IPS DF 4.7 (cell line): ENCODE measurements at regions not wholly inside any gene's neighbourhood (a gene's known extent, or its start where the extent isn't known, plus 50 kb on each side); places are given as distances from the start of the nearest gene placed in this dataset.
"Not testable (repeated sequence)": the region's sequence is repeated elsewhere in the genome, so short reads cannot be mapped to it uniquely, and the experiment has no call there.

ENCODE experiments used
- DNase-seq: peaks from one replicate; pipeline ENCODE4 v3.0.0-alpha.2; 2013; ENCODE audit warnings: low spot score; ENCODE audit errors: extremely low read depth

GRCh38 chr7:12827219-12827821 lies 139.9 kb downstream of the ARL4A start:
- DNase-seq: no peak

- DNase-seq: no peak
Observed at GRCh38 chr7:12827920-12828319, 140.5 kb downstream of the ARL4A start.

- no peak for DNase-seq
Observed at GRCh38 chr7:12831024-12831423, 143.6 kb downstream of the ARL4A start.

- DNase-seq: no peak
Observed at GRCh38 chr7:12833829-12834228, 146.4 kb downstream of the ARL4A start.

DNA sequence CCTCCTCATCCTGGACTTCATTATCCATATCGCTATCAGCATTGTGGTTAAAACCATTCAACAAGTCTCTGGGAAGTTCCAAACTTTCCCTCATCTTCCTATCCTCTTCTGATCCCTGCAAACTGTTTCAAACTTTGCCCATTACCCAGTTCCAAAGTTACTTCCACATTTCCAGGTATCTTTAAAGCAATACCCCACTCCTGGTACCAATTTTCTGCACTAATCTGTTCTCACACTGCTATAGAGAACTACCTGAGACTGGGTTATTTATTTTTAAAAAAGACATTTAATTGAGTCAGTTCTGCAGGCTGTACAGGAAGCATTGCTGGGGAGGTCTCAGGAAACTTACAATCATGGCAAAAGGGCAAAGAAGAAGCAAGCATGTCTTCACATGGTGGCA lies 147.3 kb downstream of the ARL4A start:
- DNase-seq: no peak

- no peak for DNase-seq
Observed at GRCh38 chr7:12839508-12840153, 152.2 kb downstream of the ARL4A start.

GRCh38 chr7:12844732-12845131 lies 157.3 kb downstream of the ARL4A start:
- not testable (repeated sequence) for DNase-seq

GRCh38 chr7:12847001-12847400 lies 159.6 kb downstream of the ARL4A start:
- no peak for DNase-seq

- no peak for DNase-seq
Observed at GRCh38 chr7:12851142-12851541, 163.7 kb downstream of the ARL4A start.

- no peak for DNase-seq
Observed at GRCh38 chr7:12851841-12852240, 164.4 kb downstream of the ARL4A start.

DNA sequence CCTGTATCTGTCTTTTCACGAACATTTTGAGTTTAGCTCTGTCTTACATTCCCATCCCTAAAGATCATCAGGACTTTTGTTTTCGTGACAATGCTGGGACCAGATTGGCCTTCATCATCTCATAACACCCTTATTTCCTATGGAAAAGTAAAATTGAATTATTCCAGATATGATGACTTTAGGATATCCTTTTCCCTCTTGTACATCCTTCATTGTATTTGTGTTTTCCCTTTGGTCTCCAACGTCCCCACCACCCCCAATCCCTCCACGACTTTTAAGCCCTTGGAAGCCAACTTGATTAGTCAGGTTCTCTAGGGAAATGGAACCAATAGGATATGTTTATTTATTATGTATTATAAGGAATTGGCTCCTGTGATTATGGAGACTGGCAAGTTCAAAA lies 167.6 kb downstream of the ARL4A start:
- DNase-seq: no peak

DNA sequence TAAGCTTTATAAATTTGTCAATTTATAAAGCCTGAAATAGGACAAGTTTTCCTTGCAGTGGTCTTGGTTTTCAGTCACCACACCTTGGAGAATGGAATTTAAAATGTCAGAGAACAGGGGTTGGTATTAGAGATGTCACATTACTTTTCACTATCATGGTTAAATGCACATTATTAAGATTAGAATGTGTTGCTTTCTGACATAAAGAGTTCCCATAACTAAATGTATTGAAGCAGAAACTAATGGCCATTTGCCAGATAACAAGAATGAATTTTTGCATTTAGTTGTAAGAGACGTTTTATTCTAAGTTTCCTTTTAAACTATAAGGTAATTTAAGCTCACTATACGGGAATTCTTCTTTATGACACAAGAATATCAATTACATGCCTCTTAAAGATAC lies 172.3 kb downstream of the ARL4A start:
- DNase-seq: no peak

DNA sequence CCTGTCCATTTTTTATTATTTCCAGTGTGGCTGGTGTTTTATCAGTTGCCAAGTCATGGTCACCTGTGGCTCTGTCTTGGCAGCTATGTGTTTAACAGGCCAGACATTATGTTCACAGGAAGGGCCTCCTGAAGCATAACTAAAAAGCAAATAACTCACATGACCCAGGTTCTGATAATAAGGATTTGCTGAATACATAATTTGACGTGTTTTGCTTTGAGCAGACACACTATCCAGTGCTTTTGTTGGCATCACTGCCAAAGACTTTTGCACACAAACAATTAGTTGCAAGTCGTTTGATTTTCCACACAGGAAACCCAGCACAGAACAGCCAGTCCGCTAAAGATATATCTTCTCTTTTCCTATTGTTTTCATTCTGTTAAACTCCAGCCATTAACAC lies 173.6 kb downstream of the ARL4A start:
- no peak for DNase-seq

DNA sequence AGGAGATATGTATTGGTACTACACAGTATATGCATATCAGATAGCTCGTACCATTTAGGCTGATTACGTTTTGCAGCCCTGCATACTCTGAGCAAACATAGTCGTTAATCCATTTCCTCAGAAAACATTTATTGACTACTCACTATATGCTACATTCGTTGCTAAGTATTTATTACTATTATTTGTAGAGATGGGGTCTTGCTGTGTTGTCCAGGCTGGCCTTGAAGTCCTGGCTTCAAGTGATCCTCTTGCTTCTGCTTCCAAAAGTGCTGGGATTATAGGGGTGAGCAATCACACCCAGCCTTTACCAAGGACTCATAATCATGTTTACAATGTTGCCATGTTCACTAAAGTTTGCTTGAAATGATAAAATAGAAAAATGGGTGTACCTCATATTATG lies 174.7 kb downstream of the ARL4A start:
- no peak for DNase-seq

GRCh38 chr7:12864470-12865046 lies 177.1 kb downstream of the ARL4A start:
- no peak for DNase-seq

GRCh38 chr7:12865593-12865992 lies 178.2 kb downstream of the ARL4A start:
- DNase-seq: no peak

- DNase-seq: no peak
Observed at GRCh38 chr7:12866207-12866606, 178.8 kb downstream of the ARL4A start.

DNA sequence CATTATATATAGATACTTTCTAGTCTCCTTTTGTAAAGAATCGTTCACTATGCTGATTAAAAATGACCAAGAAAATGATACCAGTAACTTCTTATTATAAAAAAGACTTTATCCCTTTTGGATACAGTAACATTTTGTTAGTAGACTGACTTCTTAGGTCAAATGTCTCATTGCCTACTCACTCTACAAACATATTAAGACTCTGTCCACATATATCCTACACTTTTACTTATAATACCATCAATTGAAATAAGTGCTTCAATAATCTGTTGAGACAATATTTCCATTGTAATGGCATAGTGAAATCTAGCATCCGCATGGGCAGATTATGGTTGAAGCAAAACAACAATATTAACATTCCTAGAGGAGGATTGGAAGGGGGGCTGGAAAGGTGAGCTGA lies 180.6 kb downstream of the ARL4A start:
- DNase-seq: no peak

DNA sequence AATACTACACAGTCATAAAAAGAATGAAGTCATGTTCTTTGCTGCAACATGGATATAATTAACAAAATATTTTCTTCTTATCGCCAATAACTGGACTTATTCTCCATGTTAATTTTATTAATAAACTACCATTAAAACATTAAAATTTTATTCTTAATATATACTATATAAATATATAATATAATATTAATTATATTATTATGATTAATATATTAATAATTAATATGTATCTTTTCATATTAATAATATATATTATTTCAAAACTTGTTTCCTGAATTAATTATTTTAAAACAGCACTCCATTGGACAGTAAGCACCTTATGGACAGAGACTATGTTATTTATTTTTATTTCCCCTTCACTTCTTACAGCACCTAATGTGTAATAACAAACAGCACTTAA lies 182.8 kb downstream of the ARL4A start:
- no peak for DNase-seq

DNA sequence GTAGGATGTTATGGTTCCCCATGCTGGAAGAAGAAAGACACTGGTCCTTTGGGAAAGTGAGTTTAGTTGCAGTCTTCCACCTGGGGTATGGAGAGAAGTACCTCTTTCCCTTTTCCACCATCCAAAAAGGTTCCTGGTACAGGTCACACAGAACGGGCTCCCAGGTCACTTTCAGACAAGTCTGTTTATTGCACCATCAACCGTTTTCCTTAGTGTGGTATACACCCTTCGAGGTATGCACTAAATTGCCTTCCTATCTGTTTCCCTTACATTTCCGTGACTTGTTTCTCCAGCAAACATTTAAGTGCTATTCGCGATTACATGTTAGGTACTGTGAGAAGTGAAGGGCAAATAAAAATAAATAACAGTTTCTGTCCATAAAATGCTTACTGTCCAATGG lies 185.1 kb downstream of the ARL4A start:
- no peak for DNase-seq

GRCh38 chr7:12873571-12873970 lies 186.1 kb downstream of the ARL4A start:
- DNase-seq: no peak

- DNase-seq: no peak
Observed at GRCh38 chr7:12879139-12879538, 191.7 kb downstream of the ARL4A start.

DNA sequence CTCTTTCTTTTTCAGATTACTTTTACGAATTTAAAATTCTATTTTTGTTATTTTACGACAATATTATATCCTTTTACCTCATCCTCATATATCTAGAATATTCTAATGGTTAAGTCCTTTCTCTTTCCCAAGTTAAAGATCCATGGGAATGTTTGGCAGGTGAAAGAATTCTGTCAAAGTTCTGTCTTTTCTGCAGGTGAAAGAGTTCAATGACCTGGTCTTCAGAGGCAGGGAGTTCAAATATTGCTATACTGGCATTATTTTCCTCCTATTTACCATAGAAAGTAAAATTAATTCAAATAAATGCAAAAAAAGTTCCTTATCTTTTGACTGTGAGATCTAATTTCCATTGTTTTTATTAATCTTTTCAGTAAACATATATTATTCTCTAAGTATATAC lies 194.3 kb downstream of the ARL4A start:
- no peak for DNase-seq
